HEK293 (cell line): ENCODE measurements at regions not wholly inside any gene's neighbourhood (a gene's known extent, or its start where the extent isn't known, plus 50 kb on each side); places are given as distances from the start of the nearest gene placed in this dataset.

ENCODE experiments used
- GLIS1 ChIP-seq: fragments of 450-650 bp; formaldehyde crosslinking; IDR thresholded peaks from 2 replicates; pipeline ENCODE4 v1.5.1; 2016; ENCODE audit warnings: missing biosample characterization, missing genetic modification characterization
- HOXC10 ChIP-seq: sonication (generic); formaldehyde crosslinking; IDR thresholded peaks from 2 replicates; pipeline ENCODE4 v1.8.1; 2023; ENCODE audit warnings: mild to moderate bottlenecking, missing genetic modification reagents
- IKZF3 ChIP-seq: fragments of 450-650 bp; IDR thresholded peaks from 2 replicates; pipeline ENCODE4 v1.5.0; 2018; ENCODE audit warnings: missing biosample characterization, mild to moderate bottlenecking, missing genetic modification characterization, moderate library complexity
- KLF16 ChIP-seq: fragments of 450-650 bp; formaldehyde crosslinking; IDR thresholded peaks from 2 replicates; pipeline ENCODE4 v1.5.1; 2017; ENCODE audit warnings: missing biosample characterization, missing genetic modification characterization
- SCRT2 ChIP-seq: fragments of 450-650 bp; formaldehyde crosslinking; IDR thresholded peaks from 2 replicates; pipeline ENCODE4 v1.5.1; 2016; ENCODE audit warnings: missing biosample characterization, missing genetic modification characterization
- ZBTB21 ChIP-seq: fragments of 450-650 bp; formaldehyde crosslinking; IDR thresholded peaks from 2 replicates; pipeline ENCODE4 v1.5.1; 2017; ENCODE audit warnings: missing biosample characterization, missing genetic modification characterization
- ZNF175 ChIP-seq: fragments of 450-650 bp; formaldehyde crosslinking; IDR thresholded peaks from 2 replicates; pipeline ENCODE4 v1.5.1; 2016; ENCODE audit warnings: missing biosample characterization, missing genetic modification characterization
- ZNF24 ChIP-seq: fragments of 450-650 bp; formaldehyde crosslinking; IDR thresholded peaks from 2 replicates; pipeline ENCODE4 v1.5.1; 2016; ENCODE audit warnings: missing biosample characterization, missing genetic modification characterization
- ZNF324 ChIP-seq: fragments of 450-650 bp; formaldehyde crosslinking; IDR thresholded peaks from 2 replicates; pipeline ENCODE4 v1.5.1; 2016; ENCODE audit warnings: missing biosample characterization, missing genetic modification characterization
- ZNF776 ChIP-seq: fragments of 450-650 bp; formaldehyde crosslinking; IDR thresholded peaks from 2 replicates; pipeline ENCODE4 v1.5.0; 2017; ENCODE audit warnings: missing biosample characterization, missing genetic modification characterization, borderline replicate concordance
- TF ChIP-seq, protein P1 (sequence below): fragments of 450-650 bp; formaldehyde crosslinking; IDR thresholded peaks from 2 replicates; pipeline ENCODE4 v1.5.1; 2016; ENCODE audit warnings: missing biosample characterization, missing genetic modification characterization
- TF ChIP-seq, protein P2 (sequence below): fragments of 450-650 bp; formaldehyde crosslinking; IDR thresholded peaks from 2 replicates; pipeline ENCODE4; 2016; ENCODE audit warnings: missing biosample characterization, missing genetic modification characterization
- TF ChIP-seq, protein P3 (sequence below): fragments of 450-650 bp; formaldehyde crosslinking; IDR thresholded peaks from 2 replicates; pipeline ENCODE4 v1.5.1; 2016; ENCODE audit warnings: missing biosample characterization, missing genetic modification characterization
- TF ChIP-seq, protein P4 (sequence below): fragments of 450-650 bp; formaldehyde crosslinking; IDR thresholded peaks from 2 replicates; pipeline ENCODE4 v1.5.1; 2016; ENCODE audit warnings: missing biosample characterization, missing genetic modification characterization, low read depth

DNA sequence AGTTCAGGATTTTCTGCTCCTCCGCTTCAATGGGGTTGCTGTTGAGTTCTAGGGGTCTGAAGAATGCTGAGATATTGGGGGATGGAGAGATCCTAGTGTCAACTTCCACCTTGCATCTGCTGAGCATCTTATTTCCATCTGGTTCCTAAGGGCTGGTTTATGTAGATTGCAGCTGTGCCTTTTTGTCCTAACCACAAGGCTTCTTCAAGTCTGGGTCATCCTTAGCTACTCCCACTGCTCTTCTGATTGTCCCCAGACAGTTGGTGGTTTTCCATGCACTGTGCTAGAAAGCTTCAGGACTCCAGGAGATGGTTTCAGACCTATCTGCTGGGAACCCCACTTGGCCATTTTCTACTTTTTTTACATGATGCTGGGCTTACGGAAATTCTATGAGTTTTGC lies 125.0 kb downstream of the IL20RB start:
- TF ChIP-seq, protein P1, sequence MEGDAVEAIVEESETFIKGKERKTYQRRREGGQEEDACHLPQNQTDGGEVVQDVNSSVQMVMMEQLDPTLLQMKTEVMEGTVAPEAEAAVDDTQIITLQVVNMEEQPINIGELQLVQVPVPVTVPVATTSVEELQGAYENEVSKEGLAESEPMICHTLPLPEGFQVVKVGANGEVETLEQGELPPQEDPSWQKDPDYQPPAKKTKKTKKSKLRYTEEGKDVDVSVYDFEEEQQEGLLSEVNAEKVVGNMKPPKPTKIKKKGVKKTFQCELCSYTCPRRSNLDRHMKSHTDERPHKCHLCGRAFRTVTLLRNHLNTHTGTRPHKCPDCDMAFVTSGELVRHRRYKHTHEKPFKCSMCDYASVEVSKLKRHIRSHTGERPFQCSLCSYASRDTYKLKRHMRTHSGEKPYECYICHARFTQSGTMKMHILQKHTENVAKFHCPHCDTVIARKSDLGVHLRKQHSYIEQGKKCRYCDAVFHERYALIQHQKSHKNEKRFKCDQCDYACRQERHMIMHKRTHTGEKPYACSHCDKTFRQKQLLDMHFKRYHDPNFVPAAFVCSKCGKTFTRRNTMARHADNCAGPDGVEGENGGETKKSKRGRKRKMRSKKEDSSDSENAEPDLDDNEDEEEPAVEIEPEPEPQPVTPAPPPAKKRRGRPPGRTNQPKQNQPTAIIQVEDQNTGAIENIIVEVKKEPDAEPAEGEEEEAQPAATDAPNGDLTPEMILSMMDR (tag by site-specific recombination) = no peak
- no peak for TF ChIP-seq IKZF3
- no peak for TF ChIP-seq ZNF324
- TF ChIP-seq, protein P2, sequence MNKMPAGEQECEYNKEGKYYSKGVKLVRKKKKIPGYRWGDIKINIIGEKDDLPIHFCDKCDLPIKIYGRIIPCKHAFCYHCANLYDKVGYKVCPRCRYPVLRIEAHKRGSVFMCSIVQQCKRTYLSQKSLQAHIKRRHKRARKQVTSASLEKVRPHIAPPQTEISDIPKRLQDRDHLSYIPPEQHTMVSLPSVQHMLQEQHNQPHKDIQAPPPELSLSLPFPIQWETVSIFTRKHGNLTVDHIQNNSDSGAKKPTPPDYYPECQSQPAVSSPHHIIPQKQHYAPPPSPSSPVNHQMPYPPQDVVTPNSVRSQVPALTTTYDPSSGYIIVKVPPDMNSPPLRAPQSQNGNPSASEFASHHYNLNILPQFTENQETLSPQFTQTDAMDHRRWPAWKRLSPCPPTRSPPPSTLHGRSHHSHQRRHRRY (tag by site-specific recombination) = no peak
- TF ChIP-seq, protein P3, sequence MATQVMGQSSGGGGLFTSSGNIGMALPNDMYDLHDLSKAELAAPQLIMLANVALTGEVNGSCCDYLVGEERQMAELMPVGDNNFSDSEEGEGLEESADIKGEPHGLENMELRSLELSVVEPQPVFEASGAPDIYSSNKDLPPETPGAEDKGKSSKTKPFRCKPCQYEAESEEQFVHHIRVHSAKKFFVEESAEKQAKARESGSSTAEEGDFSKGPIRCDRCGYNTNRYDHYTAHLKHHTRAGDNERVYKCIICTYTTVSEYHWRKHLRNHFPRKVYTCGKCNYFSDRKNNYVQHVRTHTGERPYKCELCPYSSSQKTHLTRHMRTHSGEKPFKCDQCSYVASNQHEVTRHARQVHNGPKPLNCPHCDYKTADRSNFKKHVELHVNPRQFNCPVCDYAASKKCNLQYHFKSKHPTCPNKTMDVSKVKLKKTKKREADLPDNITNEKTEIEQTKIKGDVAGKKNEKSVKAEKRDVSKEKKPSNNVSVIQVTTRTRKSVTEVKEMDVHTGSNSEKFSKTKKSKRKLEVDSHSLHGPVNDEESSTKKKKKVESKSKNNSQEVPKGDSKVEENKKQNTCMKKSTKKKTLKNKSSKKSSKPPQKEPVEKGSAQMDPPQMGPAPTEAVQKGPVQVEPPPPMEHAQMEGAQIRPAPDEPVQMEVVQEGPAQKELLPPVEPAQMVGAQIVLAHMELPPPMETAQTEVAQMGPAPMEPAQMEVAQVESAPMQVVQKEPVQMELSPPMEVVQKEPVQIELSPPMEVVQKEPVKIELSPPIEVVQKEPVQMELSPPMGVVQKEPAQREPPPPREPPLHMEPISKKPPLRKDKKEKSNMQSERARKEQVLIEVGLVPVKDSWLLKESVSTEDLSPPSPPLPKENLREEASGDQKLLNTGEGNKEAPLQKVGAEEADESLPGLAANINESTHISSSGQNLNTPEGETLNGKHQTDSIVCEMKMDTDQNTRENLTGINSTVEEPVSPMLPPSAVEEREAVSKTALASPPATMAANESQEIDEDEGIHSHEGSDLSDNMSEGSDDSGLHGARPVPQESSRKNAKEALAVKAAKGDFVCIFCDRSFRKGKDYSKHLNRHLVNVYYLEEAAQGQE (tag by site-specific recombination) = no peak
- TF ChIP-seq ZNF776 (tag by site-specific recombination) = no peak
- TF ChIP-seq ZBTB21 (tag by site-specific recombination) = no peak
- no peak for TF ChIP-seq HOXC10 (CRISPR knock-in tag)
- TF ChIP-seq, protein P4, sequence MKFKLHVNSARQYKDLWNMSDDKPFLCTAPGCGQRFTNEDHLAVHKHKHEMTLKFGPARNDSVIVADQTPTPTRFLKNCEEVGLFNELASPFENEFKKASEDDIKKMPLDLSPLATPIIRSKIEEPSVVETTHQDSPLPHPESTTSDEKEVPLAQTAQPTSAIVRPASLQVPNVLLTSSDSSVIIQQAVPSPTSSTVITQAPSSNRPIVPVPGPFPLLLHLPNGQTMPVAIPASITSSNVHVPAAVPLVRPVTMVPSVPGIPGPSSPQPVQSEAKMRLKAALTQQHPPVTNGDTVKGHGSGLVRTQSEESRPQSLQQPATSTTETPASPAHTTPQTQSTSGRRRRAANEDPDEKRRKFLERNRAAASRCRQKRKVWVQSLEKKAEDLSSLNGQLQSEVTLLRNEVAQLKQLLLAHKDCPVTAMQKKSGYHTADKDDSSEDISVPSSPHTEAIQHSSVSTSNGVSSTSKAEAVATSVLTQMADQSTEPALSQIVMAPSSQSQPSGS (tag by site-specific recombination) = no peak
- TF ChIP-seq SCRT2 (tag by site-specific recombination) = no peak
- no peak for TF ChIP-seq ZNF24 (tag by site-specific recombination)
- no peak for TF ChIP-seq GLIS1
- no peak for TF ChIP-seq KLF16 (tag by site-specific recombination)
- TF ChIP-seq ZNF175 (tag by site-specific recombination) = no peak
